ENCODE measurements at regions not wholly inside any gene's neighbourhood (a gene's known extent, or its start where the extent isn't known, plus 50 kb on each side); places are given as distances from the start of the nearest gene placed in this dataset.

DNA sequence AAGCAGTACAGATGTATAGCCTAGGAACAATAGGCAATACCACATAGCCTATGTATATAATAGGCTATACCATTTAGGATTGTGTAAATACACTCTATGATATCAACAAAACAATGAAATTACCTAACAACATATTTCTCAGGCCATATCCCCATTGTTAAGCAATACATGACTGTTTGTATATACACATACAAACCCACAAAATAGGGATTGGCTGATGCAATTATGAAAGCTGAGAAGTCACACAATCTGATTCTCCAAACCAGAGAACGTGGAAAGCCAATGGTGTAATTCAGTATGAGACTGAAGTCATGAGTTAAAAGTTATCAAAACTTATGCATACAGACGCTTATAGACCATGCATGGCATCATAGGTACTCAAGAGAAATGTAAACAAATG is 700.1 kb upstream of the RAG2 start:
- POLR2A ChIA-PET: no interaction called here
- H3K27me3 Mint-ChIP-seq (ENCODE audit: low read depth): no peaks in the 10 kb centered on the region; the same call in 1 of the 2 replicates
- H3K4me3 Mint-ChIP-seq: no peak overlapping the region
- H3K9me3 Mint-ChIP-seq: peaks cover 85% of the 10 kb centered on the region
- DNase-seq (ENCODE audit: low spot score): no peak
- H3K4me1 Mint-ChIP-seq: no peaks in the 10 kb centered on the region
- no peak overlapping the region for H3K27ac Mint-ChIP-seq
- TF ChIP-seq, protein P1, sequence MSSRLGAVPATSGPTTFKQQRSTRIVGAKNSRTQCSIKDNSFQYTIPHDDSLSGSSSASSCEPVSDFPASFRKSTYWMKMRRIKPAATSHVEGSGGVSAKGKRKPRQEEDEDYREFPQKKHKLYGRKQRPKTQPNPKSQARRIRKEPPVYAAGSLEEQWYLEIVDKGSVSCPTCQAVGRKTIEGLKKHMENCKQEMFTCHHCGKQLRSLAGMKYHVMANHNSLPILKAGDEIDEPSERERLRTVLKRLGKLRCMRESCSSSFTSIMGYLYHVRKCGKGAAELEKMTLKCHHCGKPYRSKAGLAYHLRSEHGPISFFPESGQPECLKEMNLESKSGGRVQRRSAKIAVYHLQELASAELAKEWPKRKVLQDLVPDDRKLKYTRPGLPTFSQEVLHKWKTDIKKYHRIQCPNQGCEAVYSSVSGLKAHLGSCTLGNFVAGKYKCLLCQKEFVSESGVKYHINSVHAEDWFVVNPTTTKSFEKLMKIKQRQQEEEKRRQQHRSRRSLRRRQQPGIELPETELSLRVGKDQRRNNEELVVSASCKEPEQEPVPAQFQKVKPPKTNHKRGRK (CRISPR knock-in tag; IDR thresholded peaks at IDR 0.05; ENCODE audit: borderline replicate concordance): no peak
- TF ChIP-seq USF1 (CRISPR knock-in tag; IDR thresholded peaks at IDR 0.05) (no peak), ZBTB43 (CRISPR knock-in tag; IDR thresholded peaks at IDR 0.05) (no peak), ZNF232 (CRISPR knock-in tag; IDR thresholded peaks at IDR 0.05) (no peak), FOXP1 (CRISPR knock-in tag; IDR thresholded peaks at IDR 0.05; ENCODE audit: borderline replicate concordance) (no peak), NR1H2 (CRISPR knock-in tag; IDR thresholded peaks at IDR 0.05) (no peak), JAZF1 (CRISPR knock-in tag; IDR thresholded peaks at IDR 0.05) (no peak), GTF2I (CRISPR knock-in tag; conservative IDR thresholded peaks at IDR 0.05) (no peak), ATF3 (CRISPR knock-in tag; conservative IDR thresholded peaks at IDR 0.05) (no peak), ETV6 (CRISPR knock-in tag; IDR thresholded peaks at IDR 0.05) (no peak), NFE2L1 (CRISPR knock-in tag; IDR thresholded peaks at IDR 0.05) (no peak), ZMAT4 (CRISPR knock-in tag; IDR thresholded peaks at IDR 0.05) (no peak), STAT6 (CRISPR knock-in tag; conservative IDR thresholded peaks at IDR 0.05; ENCODE audit: low read depth) (no peak), NFYB (CRISPR knock-in tag; conservative IDR thresholded peaks at IDR 0.05; ENCODE audit: low read depth) (no peak), NR2C2 (CRISPR knock-in tag; IDR thresholded peaks at IDR 0.05) (no peak), AR (CRISPR knock-in tag; IDR thresholded peaks at IDR 0.05) (no peak)
- TF ChIP-seq, protein P2, sequence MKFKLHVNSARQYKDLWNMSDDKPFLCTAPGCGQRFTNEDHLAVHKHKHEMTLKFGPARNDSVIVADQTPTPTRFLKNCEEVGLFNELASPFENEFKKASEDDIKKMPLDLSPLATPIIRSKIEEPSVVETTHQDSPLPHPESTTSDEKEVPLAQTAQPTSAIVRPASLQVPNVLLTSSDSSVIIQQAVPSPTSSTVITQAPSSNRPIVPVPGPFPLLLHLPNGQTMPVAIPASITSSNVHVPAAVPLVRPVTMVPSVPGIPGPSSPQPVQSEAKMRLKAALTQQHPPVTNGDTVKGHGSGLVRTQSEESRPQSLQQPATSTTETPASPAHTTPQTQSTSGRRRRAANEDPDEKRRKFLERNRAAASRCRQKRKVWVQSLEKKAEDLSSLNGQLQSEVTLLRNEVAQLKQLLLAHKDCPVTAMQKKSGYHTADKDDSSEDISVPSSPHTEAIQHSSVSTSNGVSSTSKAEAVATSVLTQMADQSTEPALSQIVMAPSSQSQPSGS (CRISPR knock-in tag; IDR thresholded peaks at IDR 0.05; ENCODE audit: borderline replicate concordance, low read depth): no peak
- TF ChIP-seq, protein P3, sequence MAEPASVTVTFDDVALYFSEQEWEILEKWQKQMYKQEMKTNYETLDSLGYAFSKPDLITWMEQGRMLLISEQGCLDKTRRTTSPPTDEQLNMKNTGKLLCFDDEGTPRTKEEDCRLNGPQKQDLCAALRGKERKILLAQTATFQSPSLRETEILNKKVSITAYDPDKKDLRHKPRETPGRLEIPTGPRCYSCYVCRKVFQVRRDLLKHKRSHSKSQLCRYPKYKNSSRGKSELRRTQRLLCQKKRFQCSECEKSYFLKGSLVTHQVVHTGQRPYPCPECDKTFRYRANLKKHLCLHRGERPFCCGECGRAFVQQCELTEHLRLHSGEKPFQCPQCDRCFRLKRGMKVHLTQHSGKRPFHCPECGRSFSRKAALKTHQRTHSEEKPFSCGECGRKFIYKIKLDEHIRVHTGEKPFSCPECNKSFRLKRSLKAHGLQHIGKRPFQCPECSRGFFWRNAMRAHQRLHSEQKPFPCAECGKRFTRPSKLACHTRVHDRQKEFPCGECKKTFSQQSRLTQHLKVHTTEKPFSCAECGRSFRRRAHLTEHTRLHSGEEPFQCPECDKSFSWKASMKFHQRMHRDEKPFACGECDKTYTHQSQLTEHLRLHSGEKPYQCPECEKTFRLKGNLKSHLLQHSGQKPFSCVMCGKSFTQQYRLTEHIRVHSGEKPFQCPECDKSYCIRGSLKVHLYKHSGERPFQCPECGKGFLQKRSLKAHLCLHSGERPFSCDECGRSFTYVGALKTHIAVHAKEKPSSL (CRISPR knock-in tag; conservative IDR thresholded peaks at IDR 0.05): no peak
- TF ChIP-seq, protein P4, sequence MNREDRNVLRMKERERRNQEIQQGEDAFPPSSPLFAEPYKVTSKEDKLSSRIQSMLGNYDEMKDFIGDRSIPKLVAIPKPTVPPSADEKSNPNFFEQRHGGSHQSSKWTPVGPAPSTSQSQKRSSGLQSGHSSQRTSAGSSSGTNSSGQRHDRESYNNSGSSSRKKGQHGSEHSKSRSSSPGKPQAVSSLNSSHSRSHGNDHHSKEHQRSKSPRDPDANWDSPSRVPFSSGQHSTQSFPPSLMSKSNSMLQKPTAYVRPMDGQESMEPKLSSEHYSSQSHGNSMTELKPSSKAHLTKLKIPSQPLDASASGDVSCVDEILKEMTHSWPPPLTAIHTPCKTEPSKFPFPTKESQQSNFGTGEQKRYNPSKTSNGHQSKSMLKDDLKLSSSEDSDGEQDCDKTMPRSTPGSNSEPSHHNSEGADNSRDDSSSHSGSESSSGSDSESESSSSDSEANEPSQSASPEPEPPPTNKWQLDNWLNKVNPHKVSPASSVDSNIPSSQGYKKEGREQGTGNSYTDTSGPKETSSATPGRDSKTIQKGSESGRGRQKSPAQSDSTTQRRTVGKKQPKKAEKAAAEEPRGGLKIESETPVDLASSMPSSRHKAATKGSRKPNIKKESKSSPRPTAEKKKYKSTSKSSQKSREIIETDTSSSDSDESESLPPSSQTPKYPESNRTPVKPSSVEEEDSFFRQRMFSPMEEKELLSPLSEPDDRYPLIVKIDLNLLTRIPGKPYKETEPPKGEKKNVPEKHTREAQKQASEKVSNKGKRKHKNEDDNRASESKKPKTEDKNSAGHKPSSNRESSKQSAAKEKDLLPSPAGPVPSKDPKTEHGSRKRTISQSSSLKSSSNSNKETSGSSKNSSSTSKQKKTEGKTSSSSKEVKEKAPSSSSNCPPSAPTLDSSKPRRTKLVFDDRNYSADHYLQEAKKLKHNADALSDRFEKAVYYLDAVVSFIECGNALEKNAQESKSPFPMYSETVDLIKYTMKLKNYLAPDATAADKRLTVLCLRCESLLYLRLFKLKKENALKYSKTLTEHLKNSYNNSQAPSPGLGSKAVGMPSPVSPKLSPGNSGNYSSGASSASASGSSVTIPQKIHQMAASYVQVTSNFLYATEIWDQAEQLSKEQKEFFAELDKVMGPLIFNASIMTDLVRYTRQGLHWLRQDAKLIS (CRISPR knock-in tag; IDR thresholded peaks at IDR 0.05; ENCODE audit: borderline replicate concordance): no peak
- CTCF ChIA-PET: no interaction called here
- peaks cover 70% of the 10 kb centered on the region for H3K36me3 Mint-ChIP-seq
- no peak for ATAC-seq

All from WTC11 (cell line).